GM21360 (cell line): ENCODE measurements at regions not wholly inside any gene's neighbourhood (a gene's known extent, or its start where the extent isn't known, plus 50 kb on each side); places are given as distances from the start of the nearest gene placed in this dataset.
"Not testable (repeated sequence)": the region's sequence is repeated elsewhere in the genome, so short reads cannot be mapped to it uniquely, and the experiment has no call there.

Experiments used
- ATAC-seq: cut with Tn5 transposase; IDR thresholded peaks from one replicate; pipeline ENCODE4 v1.9.1; 2021; ENCODE audit warnings: mild to moderate bottlenecking, moderate library complexity; ENCODE audit not compliant: unreplicated experiment

DNA sequence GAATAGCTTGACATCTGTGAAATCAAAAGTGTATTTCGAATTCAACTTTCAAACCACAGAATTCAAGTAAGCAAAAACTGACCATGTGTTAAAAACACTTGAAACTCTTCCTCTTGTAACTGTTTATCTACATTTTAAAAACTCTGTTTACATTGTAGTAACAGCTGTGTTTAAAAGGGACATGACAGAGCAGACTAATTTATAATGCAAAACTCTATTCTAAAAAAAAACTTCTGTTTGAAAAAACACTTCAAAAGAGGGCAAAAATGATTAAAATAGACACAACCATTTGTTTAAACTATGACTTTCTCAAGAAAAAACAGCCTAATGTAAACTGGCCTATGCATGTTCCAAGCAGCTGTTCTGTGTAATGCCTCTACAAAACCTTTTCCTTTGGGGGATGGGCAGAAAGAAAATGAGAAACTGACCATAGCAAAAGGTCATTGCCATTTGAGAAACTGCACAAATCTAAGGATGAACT, 149.1 kb upstream of the HMGA2 start:
- ATAC-seq = no peak

GRCh38 chr12:65678172-65678571, 146.1 kb upstream of the HMGA2 start:
- ATAC-seq = not testable (repeated sequence)

GRCh38 chr12:65681226-65681625, 143.1 kb upstream of the HMGA2 start:
- no peak for ATAC-seq

DNA sequence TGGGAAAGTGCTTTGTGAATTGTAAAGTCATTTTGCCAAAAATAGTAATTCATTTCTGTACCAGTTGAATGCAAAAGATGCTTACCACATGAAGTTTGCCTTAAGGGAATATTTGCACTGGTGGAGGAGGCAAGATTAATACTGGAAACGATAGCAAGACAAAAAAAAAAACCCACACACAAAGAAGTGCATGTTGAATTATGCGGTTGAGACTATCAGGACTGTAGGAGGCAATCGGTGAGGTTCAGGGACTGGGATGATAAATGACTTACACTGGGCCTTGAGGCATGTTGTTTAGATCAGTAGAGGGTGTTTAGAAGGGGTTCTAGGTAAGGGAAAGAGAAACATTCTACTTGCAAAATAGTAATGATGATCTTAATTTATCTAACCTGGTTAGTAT, 142.2 kb upstream of the HMGA2 start:
- no peak for ATAC-seq

DNA sequence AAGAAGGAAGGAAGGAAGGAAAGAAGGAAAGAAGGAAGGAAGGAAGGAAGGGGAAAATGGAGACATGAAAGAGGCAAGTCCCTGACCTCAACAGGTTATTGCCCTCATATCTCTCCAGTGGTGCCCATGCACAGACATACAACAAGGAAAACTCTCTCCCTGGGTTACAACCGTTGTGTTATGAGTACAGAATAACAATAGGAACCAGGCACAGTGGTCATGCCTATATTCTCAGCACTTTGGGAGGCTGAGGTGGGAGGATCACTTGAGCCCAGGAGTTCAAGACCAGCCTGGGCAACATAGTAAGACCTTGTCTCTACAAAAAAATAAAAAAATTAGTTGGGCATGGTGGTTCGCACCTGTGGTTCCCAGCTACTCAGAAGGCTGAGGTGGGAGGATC, 139.4 kb upstream of the HMGA2 start:
- ATAC-seq = no peak

DNA sequence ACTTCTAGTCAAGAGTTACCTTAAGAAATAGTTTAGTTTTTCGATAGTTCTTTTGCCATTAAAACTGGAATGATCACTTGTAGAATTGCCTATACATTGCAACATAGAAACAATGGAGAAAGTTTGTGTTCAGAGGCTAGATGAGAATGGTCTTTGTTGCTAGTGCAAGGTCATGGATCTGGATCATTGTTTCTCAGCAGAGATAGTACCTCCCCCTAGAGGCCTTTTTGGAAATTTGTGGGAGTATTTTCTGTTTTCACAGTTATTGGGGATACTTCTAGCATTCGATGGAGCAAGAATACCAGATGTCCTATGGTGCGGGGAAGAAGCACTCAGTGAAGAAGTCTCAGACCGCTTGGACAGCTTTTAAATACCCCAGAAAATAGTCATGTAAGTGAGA, 138.8 kb upstream of the HMGA2 start:
- ATAC-seq = no peak

GRCh38 chr12:65689508-65689907, 134.8 kb upstream of the HMGA2 start:
- ATAC-seq = no peak

DNA sequence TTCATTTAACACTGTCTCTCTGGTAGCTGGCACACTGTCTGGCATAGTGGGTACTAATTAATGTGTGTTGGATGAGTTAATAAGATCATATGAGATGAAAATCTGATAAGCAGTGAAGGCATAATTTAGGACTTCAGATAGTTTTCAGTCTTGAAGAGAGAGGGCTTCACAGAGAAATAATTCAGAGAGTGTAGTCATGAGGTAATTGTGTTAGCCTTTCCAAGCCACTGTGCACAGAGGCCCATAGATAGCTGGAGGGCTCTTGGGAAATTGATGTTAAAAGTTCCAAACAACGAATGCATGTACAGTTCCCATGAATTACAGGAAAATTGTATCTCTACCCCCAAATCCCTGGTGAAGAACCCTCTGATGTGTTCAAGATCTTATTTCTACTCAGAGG, 133.8 kb upstream of the HMGA2 start:
- ATAC-seq = no peak

GRCh38 chr12:65694130-65694529, 130.2 kb upstream of the HMGA2 start:
- ATAC-seq = no peak

DNA sequence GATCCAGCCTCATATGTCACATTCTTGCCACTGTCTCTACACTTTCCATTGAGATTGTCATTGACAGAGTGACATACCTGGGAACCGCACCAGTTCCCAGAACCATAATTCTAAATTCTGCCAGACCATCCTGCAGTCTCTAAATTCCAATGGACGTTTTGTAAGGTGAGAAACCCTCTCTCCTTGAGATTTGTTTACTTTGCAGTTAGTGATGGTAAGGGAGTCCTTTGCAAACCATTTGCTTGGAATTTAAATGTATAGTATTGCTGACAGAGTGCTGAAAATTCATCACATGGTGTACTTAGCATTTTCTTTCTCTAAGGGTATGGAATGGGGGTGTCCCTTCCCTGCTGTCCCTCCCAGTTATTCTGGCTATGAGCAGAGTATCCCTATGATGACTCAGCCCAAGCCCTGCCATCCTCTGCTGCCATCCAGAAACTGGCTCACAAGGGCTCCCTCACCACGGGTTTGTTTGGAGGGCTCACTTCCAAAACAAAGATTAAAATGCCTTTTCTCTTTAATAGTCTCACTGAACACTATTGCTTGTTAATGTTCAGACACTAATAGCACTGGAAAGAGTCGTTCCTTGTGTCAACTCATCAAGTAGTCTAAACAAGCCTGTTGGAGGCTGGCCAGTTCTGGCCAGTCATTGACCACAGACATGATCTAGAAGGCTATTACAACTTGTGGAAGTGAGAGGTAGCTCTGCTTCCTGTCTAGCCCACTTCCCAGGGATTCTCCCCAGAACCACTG, 129.0 kb upstream of the HMGA2 start:
- no peak for ATAC-seq

DNA sequence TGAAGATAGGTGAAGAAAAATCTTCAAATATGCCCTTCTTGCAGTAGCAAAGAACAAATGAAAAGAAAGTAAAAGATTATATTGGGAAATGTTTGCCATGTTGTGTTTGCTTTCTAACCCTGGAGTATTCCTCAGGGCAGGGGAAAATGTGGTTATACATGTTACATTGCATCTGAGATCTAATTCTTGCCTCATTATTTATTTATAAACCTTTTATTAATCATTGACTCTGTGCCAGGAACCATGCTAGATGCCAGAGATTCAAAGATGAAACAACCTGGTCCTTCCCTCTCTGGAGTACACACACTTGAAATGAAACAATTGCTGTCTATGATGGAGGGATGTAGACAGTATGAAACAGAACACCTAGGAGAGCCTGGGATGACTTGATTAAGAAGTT, 128.1 kb upstream of the HMGA2 start:
- no peak for ATAC-seq

GRCh38 chr12:65699251-65699650, 125.0 kb upstream of the HMGA2 start:
- ATAC-seq = no peak

GRCh38 chr12:65703176-65703575, 121.1 kb upstream of the HMGA2 start:
- no peak for ATAC-seq

DNA sequence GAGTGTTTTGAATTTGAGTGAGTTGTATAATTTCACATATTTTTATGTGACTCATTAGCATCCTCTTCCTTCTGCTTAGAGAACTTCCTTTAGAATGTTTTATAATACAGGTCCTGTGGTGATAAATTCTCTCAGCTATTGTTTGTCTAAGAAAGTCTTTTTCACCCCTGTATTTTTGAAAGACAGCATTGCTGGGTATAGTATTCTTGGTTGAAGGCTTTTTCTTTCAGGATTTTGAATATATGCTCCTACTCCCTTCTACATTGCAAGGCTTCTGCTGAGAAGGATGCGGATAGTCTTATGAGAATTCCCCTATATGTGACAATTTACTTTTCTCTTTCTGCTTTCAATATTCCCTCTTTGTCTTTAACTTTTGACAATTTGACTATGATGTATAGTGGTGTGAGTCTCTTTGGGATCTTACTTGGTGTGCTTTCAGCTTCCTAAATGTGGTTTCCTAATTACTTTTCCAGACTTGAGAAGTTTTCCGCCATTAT, 118.9 kb upstream of the HMGA2 start:
- no peak for ATAC-seq

DNA sequence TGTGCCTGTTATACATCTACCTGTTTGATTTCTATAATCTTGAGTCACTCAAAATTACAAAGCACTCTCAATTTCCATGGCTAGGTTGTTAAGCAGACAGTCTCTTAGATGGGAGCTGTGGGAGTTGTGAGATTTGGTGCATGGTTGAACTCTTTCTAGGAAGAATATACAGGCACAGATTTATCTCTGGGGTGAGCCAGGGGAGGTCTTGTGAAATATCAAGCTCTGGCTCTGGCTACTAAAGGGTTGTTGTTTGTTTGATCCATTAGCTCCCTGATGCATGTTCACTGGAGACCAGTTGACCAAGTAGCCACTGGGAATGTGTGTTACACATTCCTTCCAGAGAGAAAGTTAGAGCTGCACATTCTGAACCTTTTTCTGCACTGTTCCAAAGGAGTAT, 117.2 kb upstream of the HMGA2 start:
- no peak for ATAC-seq

DNA sequence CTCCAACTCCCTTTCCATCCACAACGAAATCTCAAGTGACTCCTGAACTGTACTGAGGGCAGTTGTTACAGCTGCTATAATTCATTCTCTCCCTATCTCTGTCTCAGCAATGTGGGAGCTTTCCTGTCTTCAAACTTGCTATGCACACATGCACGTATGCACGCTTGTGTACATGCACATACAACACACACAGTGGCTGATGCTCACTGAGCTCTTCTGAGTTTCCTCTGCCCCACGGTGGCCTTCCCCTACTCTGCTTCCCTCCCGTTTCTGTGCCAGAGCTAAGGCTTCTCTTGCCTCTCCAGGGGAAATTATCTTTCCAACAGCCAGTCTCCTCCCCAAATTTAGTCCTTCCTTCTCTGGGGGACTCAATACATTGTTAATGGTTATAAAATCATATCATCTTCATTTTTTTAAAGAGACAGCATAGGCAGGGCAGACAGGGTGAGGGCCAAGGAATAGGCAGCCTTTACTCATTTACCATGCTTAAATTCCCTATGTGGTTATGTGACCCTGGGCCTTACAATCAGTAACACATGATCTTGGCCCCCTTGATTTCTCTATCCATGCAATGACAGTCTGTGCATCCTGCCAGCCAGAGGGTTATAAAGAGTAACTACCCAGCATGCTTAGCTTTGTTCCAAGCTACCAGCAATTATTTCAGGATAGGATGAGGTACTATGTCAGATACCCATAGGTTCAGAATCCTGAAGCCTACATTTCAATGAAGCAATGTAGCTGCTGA, 111.9 kb upstream of the HMGA2 start:
- no peak for ATAC-seq

GRCh38 chr12:65715961-65716360, 108.3 kb upstream of the HMGA2 start:
- ATAC-seq = no peak

GRCh38 chr12:65720136-65721130, 103.8 kb upstream of the HMGA2 start:
- ATAC-seq = no peak

DNA sequence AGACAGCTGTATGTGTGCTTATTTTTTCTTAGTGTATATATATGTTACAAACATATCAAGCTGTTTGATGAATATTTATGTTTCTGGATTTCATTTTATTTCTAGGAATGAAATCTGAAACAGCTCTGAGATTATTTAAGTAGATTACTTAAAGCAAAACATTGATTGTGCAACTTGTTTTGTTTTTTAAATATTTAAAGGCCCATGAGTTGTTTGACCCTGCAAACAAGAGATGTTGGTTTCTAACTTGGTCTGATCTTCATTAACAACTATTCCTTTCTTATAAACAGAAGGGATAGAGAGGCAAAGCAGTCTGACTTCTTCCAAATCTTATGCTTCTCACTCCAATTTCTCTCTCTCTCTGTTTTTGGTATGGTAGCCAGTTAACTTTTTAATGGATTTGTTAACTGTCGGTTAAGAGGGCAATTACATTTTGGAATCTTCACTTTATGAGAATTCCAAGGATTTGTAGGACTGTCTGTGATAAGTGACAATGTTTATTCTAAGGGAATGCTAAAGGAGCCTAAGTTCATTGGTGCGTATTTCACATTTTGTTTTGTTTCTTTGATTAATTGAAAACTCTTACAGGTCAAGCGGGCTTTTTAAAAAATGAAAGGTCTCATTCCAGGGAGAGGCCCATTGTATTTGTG, 102.6 kb upstream of the HMGA2 start:
- no peak for ATAC-seq

DNA sequence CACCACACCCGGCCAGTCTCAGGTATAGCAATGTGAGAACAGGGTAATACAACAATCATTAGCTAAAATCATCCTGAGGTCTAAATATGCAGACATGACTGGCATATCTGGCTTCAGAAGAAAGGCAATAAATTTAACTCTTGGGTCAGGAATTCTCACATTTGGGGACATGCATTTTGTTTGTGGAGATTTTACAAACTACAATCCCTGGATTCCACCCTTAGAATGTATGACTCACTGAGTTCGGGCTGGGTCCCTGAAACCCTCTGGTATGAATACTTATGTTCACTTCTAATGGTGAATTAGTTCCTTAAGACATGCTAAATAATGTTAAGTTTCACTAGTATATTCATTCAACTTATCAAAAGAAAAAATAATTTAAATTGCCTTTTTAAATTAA, 98.9 kb upstream of the HMGA2 start:
- ATAC-seq = no peak

GRCh38 chr12:65728455-65728847, 95.8 kb upstream of the HMGA2 start:
- ATAC-seq = no peak
